ENCODE measurements at regions not wholly inside any gene's neighbourhood (a gene's known extent, or its start where the extent isn't known, plus 50 kb on each side); places are given as distances from the start of the nearest gene placed in this dataset.

DNA sequence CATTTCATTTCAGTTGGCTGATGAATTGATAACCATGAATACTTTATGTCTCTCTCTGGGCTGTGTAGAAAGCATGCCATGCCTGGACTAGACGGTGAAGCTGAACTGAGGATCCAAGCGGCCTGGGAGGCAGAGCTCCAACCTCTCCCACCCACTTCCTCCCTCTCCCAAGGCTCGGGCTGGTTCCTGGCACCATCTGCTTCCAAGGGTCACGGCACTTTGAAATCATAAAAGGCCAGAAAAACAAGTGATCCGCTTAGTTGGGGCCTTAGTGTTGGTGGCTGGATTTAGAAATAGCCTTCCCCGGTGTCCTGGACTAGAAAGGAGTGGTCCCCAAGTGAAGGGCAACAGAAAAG is 202.4 kb upstream of the PMEPA1 start:
- no peaks in the 10 kb centered on the region for H3K36me3 ChIP-seq (ENCODE audit: control insufficient read depth, insufficient read depth, low read length)
- H3K27ac ChIP-seq (ENCODE audit: insufficient read depth, low read length), result no peak overlapping the region
- no peak overlapping the region for H3K18ac ChIP-seq (ENCODE audit: low read depth, low read length)
- ATAC-seq (ENCODE audit: low read depth) (no peak), DNase-seq (no peak)
- ChIA-PET CTCF (no interaction called here), POLR2A (ENCODE audit: unreplicated experiment) (no interaction called here)
- H2AK5ac ChIP-seq (ENCODE audit: low read depth, low read length), result no peak overlapping the region
- no peak overlapping the region for H2BK5ac ChIP-seq (ENCODE audit: low read depth, low read length, poor library complexity, severe bottlenecking)
- no peak overlapping the region for H3K4ac ChIP-seq (ENCODE audit: low read depth, low read length)
- no peak overlapping the region for H2BK120ac ChIP-seq (ENCODE audit: low read depth, low read length)
- no peaks in the 10 kb centered on the region for H3K4me1 ChIP-seq (ENCODE audit: control insufficient read depth, insufficient read depth, low read length)
- no peak overlapping the region for H4K5ac ChIP-seq (ENCODE audit: low read depth, low read length)
- in situ Hi-C loops (cut with MboI; ENCODE audit: low sequenced_read_pairs), result no loop called here
- H2BK20ac ChIP-seq (ENCODE audit: low read depth, low read length), result no peak overlapping the region
- no peak overlapping the region for H3K4me3 ChIP-seq (ENCODE audit: insufficient read depth, low read depth, low read length)
- BruUV-seq (replicated peaks), result no TSS peak
- H4K91ac ChIP-seq (ENCODE audit: insufficient read depth, low read depth, low read length), result no peak overlapping the region
- H3K56ac ChIP-seq (ENCODE audit: extremely low read depth, insufficient read depth, low read length), result no peak overlapping the region
- H3K79me1 ChIP-seq (ENCODE audit: low read depth in 1 of 2, low read length in 2 of 2), result no peaks in the 10 kb centered on the region
- no peak overlapping the region for H4K8ac ChIP-seq (ENCODE audit: low read depth in 2 of 2, low read length in 2 of 2)
- no peaks in the 10 kb centered on the region; the same call in 1 of the 2 replicates for H3K27me3 ChIP-seq (ENCODE audit: control insufficient read depth, insufficient read depth, low read length)
- intact Hi-C loops (cut with micrococcal nuclease), result no loop called here
- H3K9me3 ChIP-seq (ENCODE audit: control insufficient read depth, insufficient read depth, low read length), result no peaks in the 10 kb centered on the region
- no peaks in the 10 kb centered on the region for H3K9me1 ChIP-seq (ENCODE audit: insufficient read depth, low read length)
- H4K20me1 ChIP-seq (ENCODE audit: insufficient read depth, low read length), result no peaks in the 10 kb centered on the region
- no peak overlapping the region for H3K14ac ChIP-seq (replicated peaks; ENCODE audit: low read depth, low read length)
- WGBS, 2 experiments (ENCODE audit: extremely low coverage in 2 of 2, insufficient read length in 1 of 2), result no CpG with 5 or more reads among the region's 6 CpGs
- no peak overlapping the region for H2BK15ac ChIP-seq (ENCODE audit: low read depth, low read length)
- TF ChIP-seq FOS (IDR thresholded peaks at IDR 0.05; ENCODE audit: low read depth, low read length), result no peak
- TF ChIP-seq RFX5 (IDR thresholded peaks at IDR 0.05; ENCODE audit: low read depth, low read length), result no peak
- no peak for TF ChIP-seq NFE2L2 (IDR thresholded peaks at IDR 0.05; ENCODE audit: low read depth, low read length)
- TF ChIP-seq POLR2A (IDR thresholded peaks at IDR 0.05; ENCODE audit: low read depth, low read length), result no peak
- no peak for TF ChIP-seq CEBPB (IDR thresholded peaks at IDR 0.05; ENCODE audit: low read depth, low read length)
- no peak for TF ChIP-seq USF2 (IDR thresholded peaks at IDR 0.05; ENCODE audit: low read depth, low read length)
- no peak for TF ChIP-seq RAD21 (IDR thresholded peaks at IDR 0.05; ENCODE audit: low read length)
- TF ChIP-seq, protein P1, sequence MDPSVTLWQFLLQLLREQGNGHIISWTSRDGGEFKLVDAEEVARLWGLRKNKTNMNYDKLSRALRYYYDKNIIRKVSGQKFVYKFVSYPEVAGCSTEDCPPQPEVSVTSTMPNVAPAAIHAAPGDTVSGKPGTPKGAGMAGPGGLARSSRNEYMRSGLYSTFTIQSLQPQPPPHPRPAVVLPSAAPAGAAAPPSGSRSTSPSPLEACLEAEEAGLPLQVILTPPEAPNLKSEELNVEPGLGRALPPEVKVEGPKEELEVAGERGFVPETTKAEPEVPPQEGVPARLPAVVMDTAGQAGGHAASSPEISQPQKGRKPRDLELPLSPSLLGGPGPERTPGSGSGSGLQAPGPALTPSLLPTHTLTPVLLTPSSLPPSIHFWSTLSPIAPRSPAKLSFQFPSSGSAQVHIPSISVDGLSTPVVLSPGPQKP (IDR thresholded peaks at IDR 0.05; ENCODE audit: borderline replicate concordance, low read depth, low read length), result no peak
- no peak for TF ChIP-seq MAFK (IDR thresholded peaks at IDR 0.05; ENCODE audit: low read depth, low read length)
- no peak for TF ChIP-seq BHLHE40 (IDR thresholded peaks at IDR 0.05; ENCODE audit: low read depth, low read length)
- TF ChIP-seq, protein P2, sequence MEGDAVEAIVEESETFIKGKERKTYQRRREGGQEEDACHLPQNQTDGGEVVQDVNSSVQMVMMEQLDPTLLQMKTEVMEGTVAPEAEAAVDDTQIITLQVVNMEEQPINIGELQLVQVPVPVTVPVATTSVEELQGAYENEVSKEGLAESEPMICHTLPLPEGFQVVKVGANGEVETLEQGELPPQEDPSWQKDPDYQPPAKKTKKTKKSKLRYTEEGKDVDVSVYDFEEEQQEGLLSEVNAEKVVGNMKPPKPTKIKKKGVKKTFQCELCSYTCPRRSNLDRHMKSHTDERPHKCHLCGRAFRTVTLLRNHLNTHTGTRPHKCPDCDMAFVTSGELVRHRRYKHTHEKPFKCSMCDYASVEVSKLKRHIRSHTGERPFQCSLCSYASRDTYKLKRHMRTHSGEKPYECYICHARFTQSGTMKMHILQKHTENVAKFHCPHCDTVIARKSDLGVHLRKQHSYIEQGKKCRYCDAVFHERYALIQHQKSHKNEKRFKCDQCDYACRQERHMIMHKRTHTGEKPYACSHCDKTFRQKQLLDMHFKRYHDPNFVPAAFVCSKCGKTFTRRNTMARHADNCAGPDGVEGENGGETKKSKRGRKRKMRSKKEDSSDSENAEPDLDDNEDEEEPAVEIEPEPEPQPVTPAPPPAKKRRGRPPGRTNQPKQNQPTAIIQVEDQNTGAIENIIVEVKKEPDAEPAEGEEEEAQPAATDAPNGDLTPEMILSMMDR (conservative IDR thresholded peaks at IDR 0.05; ENCODE audit: low read depth, low read length), result no peak
- no peak for TF ChIP-seq MXI1 (IDR thresholded peaks at IDR 0.05; ENCODE audit: borderline replicate concordance, low read depth, low read length)
- H3K9ac ChIP-seq (ENCODE audit: low read depth, low read length), result no peak overlapping the region
- no peak overlapping the region for H2AFZ ChIP-seq (replicated peaks; ENCODE audit: low read length, poor library complexity)
- no peak overlapping the region for H3K23ac ChIP-seq (ENCODE audit: low read depth, low read length)
- dilution Hi-C loops (cut with HindIII; ENCODE audit: low sequenced_read_pairs, unreplicated experiment), result no loop called here
- no peak overlapping the region for H3K4me2 ChIP-seq (ENCODE audit: low read depth, low read length)
- no peak overlapping the region for H2AK9ac ChIP-seq (replicated peaks; ENCODE audit: low read depth, low read length, poor library complexity)

All from IMR-90 (cell line).